HG02759 (cell line): ENCODE measurements at regions not wholly inside any gene's neighbourhood (a gene's known extent, or its start where the extent isn't known, plus 50 kb on each side); places are given as distances from the start of the nearest gene placed in this dataset.
"Not testable (repeated sequence)": the region's sequence is repeated elsewhere in the genome, so short reads cannot be mapped to it uniquely, and the experiment has no call there.

ENCODE experiments used
- ATAC-seq: cut with Tn5 transposase; IDR thresholded peaks from one replicate; pipeline ENCODE4 v1.9.1; 2021; ENCODE audit warnings: mild to moderate bottlenecking, moderate library complexity; ENCODE audit not compliant: unreplicated experiment

DNA sequence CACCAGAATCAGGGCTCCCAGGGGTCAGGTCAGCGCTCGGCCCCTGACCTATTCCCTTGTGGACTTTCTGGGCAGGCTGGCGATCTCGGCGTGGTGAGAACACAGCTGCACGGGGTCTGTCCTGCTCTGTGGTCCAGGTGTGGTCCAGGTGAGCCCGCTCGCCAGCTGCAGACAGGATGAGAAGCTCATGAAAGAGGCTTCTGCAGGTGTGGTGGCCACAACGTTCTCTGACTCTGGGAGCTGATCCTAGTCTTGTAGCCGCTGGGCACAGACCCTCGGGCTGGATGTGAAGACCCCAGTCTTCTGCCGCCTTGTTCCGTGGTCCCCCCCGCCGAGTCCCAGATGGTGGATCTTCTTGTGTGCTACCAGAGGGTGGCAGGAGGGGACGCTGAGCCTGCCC, 129.7 kb downstream of the RTP5 start:
- ATAC-seq, result no peak

DNA sequence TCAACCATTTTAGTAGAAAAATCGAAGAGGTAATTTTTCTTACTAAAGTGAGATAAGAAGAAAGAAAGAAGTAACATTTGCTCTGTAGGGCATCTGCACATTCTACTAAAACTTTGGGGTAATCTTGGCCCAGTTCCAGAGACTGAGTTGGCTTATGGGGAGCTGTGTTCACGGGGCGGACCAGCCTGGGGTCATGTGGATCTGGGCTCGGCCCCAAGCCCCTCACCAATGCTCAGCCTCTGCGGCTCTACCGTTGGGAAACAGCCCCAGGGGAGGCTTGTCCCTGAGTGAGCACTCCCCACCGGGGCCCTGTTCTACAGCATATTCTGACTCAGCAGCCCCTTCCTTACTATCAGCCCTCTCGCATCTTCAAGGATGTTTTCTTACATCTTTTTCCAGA, 132.3 kb downstream of the RTP5 start:
- ATAC-seq, result no peak

DNA sequence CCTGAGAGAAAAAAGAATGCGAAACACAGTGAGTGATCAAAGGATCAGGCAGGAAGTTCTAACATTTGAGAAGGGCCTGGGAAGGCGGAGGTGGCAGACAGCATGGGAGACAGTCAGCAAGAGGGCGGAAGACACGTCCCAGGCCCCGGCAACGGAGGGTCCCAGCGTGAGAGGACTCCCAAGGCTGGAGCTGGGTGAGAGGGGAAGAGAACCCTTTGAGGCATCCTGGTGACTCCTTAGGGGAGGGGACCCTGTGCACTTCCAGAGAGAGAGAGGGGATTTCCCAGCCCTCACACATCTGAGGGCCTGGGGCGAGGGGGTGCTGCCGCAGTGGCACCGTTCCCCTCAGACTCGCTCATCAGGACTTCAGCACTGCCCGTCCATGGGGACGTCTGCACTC, 133.4 kb downstream of the RTP5 start:
- no peak for ATAC-seq

- ATAC-seq, result no peak
Observed at GRCh38 chr2:242004223-242004901, 134.8 kb downstream of the RTP5 start.

DNA sequence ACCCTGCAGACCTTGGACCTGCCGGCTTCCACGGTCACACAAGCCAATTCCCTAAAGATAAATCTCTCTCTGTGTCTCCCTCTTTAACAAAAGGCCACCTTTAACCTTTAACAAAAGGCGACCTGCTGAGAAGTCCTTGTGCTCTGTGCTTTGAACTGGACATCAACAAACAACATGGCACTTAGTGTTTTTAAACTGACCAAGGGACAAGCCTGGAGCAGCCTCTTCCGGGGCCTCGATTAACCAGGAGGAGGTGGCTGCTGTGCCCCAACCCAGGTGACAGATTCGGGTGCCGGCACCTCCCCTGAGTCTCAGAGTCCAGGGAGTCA, 135.3 kb downstream of the RTP5 start:
- no peak for ATAC-seq

DNA sequence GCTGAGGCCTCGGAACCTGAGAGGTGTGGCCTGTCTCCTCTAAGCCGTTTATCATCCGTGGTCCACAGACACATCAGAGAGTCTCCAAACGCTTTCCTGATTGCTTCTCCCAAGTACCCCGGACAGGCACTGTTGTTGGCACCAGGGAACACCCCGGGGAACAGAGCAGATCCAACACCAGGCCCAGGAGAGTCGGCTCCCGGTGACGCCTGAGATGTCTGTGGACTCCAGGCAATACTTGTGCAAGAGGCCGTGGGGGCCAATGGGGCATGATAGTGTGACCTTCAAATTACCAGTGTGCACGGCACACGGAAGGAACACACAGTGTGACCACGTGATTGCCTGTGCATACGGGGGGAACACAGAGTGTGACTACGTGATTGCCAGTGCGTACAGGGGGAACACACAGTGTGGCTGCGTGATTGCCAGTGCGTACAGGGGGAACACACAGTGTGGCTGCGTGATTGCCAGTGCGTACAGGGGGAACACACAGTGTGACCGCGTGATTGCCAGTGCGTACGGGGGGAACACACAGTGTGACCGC, 136.6 kb downstream of the RTP5 start:
- ATAC-seq, result not testable (repeated sequence)

DNA sequence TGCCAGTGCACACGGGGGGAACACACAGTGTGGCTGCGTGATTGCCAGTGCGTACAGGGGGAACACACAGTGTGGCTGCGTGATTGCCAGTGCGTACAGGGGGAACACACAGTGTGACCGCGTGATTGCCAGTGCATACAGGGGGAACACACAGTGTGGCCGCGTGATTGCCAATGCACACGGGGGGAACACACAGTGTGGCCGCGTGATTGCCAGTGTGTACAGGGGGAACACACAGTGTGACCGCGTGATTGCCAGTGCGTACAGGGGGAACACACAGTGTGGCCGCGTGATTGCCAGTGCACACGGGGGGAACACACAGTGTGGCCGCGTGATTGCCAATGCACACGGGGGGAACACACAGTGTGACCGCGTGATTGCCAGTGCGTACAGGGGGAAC, 139.4 kb downstream of the RTP5 start:
- ATAC-seq, result not testable (repeated sequence)

DNA sequence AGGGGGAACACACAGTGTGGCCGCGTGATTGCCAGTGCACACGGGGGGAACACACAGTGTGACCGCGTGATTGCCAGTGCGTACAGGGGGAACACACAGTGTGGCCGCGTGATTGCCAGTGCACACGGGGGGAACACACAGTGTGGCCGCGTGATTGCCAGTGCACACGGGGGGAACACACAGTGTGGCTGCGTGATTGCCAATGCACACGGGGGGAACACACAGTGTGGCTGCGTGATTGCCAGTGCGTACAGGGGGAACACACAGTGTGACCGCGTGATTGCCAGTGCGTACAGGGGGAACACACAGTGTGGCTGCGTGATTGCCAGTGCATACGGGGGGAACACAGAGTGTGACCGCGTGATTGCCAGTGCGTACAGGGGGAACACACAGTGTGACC, 140.3 kb downstream of the RTP5 start:
- not testable (repeated sequence) for ATAC-seq

DNA sequence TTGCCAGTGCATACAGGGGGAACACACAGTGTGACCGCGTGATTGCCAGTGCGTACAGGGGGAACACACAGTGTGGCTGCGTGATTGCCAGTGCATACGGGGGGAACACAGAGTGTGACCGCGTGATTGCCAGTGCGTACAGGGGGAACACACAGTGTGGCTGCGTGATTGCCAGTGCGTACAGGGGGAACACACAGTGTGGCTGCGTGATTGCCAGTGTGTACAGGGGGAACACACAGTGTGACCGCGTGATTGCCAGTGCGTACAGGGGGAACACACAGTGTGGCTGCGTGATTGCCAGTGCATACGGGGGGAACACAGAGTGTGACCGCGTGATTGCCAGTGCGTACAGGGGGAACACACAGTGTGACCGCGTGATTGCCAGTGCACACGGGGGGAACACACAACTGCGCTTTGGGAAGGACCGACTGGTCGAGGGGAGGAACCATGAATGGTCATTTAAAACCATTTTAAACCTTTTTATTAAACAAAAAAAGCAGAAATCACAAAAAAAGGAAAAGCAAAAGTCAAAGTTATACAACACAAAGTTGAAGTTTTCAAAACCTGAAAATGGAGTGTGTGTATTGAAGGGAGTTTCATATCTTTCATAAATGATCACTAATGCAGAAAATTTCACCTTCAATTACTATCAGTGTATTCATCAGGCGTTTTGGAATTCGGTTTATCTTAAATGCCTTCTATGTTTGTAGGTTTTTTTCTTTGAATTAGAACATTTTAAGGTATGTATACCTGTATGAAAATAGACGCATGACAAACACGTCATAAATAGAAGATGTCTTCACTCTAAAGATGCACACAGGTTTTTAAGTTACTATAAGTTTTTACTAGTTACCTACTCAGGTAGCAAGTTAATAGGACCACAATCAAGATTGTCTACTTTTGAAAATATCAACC, 141.0 kb downstream of the RTP5 start:
- not testable (repeated sequence) for ATAC-seq

DNA sequence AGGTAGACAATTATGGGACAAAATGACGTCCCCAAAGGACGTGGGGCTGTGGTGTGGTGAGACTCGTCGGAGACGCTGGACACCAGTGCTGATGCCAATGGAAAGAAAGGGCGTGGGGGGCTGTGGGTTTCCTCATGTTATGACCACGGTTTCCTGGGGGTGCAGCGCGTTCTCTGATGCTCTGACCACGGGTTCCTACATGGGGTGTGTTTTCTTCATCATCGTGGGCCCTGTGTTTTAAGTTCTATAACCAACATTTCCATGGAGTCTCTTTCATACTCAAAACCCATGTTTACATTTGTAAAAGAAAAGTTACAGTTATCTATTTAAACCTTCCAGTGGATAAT, 141.6 kb downstream of the RTP5 start:
- no peak for ATAC-seq

DNA sequence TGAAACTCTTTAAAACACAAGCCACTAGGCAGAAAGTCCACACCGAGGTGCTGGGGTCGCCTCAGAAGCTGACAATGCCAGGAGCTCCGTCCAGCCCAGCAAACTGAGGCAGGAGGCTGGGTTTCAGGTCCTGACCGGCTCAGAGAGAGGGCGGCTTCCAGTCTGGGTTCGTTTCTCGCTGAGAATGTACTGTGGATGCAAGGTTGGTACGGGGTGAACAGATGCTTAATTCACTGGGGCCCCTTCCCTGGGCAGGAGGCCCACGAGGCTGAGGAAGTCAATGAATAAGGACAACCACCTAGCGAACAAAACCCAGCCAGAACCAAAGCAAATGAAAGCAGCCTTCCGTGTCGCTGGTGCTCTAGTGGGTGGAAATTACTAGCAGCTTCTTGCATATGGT, 142.0 kb downstream of the RTP5 start:
- ATAC-seq, result no peak

DNA sequence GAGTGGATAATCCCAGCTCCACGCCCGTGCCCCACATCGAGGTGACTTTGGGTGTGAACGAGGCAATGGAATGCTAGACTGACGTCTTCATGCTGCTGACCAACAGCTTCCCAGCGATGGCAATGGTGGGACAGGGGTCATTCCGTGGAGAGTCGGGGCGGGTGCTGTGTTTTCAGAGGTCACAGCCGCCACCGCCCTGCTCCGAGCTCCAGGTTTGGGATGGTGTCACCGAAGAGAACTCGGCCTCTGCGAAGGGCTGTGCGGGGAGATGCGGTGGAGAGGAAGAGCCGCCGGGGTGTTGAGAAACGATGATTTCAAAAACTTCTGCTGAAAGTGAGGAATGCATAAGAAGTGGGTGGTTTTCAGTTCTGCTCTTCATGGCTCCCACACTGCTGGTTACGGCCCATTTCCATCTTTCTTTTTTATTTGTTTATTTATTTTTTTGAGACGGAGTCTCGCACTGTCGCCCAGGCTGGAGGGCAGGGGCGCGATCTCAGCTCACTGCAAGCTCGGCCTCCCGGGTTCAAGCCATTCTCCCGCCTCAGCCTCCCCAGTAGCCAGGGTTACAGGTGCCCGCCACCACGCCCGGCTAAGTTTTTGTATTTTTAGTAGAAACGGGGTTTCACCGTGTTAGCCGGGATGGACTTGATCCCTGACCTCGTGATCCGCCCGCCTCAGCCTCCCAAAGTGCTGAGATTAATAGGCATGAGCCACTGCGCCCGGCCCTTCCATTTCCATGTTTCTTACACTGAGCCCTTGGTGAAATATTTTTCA, 142.6 kb downstream of the RTP5 start:
- ATAC-seq, result no peak

GRCh38 chr2:242012956-242013764, 143.6 kb downstream of the RTP5 start:
- ATAC-seq, result no peak

GRCh38 chr2:242013771-242014170, 144.2 kb downstream of the RTP5 start:
- ATAC-seq, result no peak

- no peak for ATAC-seq
Observed at GRCh38 chr2:242015108-242016065, 145.9 kb downstream of the RTP5 start.

DNA sequence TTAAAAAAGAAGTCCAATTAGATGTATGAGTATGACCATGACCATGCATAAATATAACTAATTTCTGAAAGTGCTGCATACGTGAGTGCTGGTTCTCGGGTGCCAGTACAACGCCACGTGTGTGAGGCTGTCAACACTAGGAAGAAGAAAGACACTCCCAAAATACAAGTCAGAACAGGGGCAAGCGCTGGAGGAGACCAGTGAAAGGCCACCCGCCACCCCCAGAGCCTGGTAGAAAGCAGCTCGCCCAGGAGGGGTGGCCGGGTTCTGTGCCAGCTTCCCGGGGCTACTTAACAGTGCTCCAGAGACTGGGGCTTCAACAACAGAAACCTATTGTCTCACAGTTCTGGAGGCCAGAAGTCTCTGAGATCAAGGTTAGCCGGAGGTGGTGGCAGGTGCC, 147.6 kb downstream of the RTP5 start:
- no peak for ATAC-seq

DNA sequence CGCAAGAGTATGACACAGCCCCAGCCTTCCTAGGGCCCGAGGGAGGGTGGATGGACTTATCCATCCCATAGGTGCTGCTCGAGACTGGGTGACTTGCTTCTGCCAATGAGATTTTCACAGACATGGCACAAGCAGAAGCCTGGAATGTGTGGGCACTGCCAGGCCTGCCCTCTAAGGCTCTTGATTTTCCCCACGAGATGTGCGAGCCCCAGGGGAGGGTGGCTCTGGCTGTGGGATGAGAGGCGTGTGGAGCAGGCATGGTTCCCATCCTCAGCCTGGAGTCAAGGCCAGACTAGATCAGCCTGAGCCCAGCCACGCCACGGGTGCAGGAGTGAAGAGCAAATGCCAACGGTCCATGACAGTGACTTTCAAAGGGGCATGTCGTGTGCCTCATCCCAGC, 148.9 kb downstream of the RTP5 start:
- ATAC-seq, result not testable (repeated sequence)

DNA sequence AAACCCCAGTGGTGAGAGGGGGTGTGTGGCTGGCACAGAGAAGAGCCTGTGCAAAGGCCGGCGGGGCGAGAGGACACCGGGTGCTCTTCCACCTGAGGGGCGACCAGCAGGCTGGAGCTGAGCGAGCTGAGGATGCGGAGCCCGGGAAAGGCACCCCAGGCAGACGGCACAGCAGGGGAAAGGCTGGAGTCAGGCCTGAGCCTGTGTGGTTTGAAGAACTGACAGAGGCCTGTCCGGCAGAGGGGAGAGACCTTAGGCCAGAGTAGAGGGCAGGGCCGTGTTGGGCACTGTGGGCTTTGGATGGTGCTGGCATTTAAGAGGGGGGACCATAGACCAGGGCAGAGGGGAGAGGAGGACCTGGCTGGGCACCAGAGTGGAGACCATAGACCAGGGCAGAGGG, 149.8 kb downstream of the RTP5 start:
- no peak for ATAC-seq

DNA sequence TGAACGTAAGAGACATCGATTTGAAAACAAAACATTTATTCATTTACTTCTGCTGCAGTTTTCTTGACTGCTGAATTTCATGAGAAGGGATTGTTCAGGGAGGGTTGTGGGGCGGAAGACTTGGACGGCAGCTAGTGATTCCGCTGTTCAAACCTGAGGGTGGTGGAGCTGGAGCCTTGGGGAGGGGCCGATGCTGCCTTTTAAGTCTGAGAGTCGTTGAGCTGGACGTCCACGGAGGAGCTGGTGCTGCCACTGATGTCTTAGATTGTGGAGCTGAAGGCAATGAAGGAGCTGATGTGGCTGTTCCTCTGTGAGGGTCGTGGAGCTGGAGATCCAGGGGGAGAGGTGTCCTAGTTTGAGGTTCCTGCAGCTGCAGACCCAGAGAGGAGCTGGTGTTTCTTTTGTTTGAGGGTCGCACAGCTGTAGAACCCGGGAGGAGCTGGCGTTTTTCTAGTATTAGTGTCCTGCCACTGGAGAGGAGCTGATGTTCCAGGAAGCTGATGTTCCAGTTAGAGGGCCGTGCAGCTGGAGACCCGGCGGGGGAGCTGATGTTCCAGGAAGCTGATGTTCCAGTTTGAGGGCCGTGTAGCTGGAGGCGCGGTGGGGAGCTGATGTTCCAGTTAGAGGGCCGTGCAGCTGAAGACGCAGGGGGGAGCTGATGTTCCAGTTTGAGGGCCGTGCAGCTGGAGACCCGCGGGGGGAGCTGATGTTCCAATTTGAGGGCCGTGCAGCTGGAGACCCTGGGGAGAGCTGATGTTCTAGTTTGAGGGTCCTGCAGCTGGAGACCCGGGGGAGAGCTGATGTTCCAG, 150.9 kb downstream of the RTP5 start:
- ATAC-seq, result no peak
